HG03097 (cell line): ENCODE measurements at regions not wholly inside any gene's neighbourhood (a gene's known extent, or its start where the extent isn't known, plus 50 kb on each side); places are given as distances from the start of the nearest gene placed in this dataset.
"Not testable (repeated sequence)": the region's sequence is repeated elsewhere in the genome, so short reads cannot be mapped to it uniquely, and the experiment has no call there.

Source experiments
- ATAC-seq: cut with Tn5 transposase; IDR thresholded peaks from one replicate; pipeline ENCODE4 v1.9.1; 2021; ENCODE audit not compliant: unreplicated experiment, low FRiP score

DNA sequence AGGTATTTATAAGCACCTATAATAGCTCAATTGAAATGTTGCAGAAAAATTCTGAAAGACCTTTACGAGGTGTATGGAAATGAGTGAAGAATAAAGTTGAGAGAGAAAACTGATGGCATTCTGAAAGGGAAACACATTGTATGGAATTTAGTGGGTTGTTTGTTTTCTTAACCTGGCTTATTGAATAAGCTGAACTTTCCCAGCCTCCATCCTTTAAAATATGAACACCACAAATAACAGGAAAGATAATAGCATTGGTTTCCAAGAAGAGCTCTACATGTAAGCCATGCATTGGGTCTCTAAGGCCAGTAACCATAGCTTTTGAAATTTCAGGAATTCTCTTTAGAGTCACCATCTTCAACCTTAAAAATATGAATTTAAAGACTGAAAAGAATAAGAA, 709.0 kb downstream of the USP25 start:
- no peak for ATAC-seq

DNA sequence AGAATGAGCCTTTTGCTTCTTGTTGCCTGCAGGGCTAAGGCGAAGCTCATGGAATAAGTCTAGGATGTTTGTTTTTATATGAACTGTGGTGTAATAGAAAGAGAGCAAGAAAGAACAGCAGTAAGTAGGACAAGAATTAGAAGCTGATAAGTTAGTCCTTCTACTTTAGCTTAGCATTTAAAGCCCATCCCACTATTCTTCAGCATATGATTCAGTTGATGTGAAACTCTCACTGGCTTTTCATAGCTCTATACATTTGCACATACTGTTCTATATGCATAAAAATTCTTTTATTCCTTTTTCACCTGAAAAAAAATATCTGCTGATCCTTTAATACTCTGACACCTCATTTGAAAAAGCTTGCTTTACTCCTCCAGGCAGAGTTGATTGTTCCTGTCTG, 712.0 kb downstream of the USP25 start:
- ATAC-seq, result no peak

DNA sequence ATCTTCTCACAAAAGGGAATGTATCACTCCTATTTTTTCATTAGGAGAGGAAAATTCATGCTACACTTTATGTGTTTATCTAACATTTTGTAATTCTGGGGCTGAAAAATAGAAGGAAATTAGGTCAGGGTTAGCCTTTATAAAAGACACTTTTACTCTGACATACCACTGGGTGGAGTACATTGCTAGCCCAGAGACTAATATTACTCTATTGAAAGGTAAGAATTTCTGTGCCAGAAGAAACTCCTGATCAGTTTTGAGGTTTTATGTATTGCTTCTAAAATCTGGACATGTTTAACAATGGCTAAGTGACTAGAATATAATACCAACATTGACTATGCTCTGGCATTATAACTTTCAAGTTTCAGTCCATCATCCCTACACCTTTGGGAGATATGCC, 724.6 kb downstream of the USP25 start:
- ATAC-seq, result no peak

DNA sequence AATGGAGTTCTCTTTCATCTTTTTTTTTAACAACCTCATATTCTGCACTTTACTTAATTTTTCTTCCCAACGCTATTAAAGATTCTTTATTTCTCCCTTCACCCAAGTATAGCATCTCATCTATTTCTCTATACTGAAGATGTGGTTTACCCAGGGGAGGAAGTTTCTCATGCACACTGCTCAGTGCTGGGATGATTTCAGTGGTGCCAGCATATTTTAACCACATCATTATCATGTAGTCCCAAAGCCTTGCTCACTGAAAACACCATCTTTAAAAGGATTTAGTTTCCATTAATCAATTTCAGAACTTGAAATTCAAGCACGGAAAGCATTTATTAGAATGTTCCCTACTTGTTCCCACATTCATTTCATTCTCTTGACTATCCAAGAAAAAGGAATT, 725.7 kb downstream of the USP25 start:
- ATAC-seq, result no peak

DNA sequence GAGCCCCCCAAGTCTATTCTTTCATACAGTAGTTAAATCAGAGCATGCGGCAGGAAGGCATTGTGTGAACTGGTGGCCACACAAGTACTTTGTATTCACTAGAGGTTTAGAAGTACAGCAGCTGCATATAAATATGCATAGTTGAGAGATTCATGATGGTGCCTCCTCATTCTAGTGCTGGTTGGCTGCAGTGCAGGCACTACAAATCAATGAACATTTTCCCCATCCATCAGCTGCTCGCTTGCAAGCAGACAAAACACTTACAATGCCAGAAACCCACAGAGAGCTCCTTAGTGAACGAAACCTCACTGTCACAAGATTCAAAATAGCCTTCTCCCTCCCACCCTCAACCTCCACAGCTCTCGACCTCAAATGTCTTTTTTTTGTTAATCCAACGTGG, 726.2 kb downstream of the USP25 start:
- no peak for ATAC-seq

DNA sequence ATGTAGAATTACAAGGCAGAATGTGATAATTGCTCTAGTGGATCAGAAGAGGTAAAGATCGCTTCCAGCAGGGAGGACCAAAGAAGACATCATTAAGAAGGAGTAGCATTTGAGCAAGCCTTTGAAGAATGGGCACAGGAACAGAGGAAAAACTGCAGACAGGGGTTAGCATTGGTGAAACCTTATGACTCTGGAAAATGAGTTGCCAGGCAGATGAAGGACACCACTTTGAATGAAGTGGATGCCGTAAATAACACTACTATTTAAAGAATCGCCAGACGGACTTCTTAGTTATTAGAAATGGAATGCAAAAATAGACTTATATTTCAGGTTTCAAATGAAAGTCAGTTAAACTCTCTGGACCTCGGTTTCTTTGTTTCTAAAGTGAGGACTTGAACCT, 727.7 kb downstream of the USP25 start:
- no peak for ATAC-seq

DNA sequence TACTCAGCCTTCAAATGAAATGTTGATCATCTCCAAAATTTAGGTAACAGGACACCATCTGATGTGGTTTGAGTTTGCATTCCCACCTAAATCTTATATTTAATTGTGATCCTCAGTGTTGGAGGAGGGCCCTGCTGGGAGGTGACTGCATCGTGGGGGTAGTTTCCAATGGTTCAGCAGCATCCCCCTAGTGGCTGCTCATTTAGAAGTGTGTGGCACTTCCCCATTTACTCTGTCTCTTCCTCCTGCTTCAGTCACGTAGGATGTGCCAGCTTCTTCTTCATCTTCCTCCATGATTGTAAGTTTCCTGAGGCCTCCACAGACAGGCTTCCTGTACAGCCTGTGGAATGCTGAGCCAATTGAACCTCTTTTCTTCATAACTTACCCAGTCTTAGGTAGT, 731.2 kb downstream of the USP25 start:
- no peak for ATAC-seq

DNA sequence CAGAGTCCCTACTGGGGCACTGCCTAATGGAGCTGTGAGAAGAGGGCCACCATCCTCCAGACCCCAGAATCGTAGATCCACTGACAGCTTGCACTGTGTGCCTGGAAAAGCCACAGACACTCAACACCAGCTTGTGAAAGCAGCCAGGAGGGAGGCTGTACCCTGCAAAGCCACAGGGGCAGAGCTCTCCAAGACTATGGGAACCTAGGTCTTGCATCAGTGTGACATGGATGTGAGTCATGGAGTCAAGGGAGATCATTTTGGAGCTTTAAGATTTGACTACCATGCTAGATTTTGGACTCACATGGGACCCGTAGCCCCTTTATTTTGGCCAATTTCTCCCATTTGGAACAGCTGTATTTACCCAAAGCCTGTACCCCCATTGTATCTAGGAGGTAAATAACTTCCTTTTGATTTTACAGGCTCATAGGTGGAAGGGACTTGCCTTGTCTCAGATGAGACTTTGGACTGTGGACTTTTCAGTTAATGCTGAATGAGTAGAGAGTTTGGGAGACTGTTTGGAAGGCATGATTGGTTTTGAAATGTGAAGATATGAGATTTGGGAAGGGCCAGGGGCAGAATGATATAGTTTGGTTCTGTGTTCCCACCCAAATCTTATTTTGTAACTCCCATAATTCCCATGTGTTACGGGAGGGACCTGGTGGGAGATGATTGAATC, 734.6 kb downstream of the USP25 start:
- not testable (repeated sequence) for ATAC-seq

DNA sequence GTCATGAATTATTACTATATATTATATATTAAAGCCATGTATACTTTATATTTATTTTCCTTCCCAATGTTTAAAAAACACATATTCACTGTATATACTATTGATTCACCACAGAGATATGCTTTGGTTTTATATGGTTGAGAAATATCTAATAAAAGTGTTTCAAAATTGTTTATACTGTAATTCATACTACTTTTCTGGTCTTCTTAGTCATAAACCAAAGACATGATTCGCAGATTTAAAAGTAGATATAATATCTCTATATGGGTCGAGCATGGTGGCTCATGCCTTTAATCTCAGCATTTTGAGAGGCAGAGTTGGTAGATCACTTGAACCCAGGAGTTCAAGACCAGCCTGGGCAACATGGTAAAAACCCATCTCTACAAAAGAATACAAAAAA, 738.4 kb downstream of the USP25 start:
- ATAC-seq, result no peak

DNA sequence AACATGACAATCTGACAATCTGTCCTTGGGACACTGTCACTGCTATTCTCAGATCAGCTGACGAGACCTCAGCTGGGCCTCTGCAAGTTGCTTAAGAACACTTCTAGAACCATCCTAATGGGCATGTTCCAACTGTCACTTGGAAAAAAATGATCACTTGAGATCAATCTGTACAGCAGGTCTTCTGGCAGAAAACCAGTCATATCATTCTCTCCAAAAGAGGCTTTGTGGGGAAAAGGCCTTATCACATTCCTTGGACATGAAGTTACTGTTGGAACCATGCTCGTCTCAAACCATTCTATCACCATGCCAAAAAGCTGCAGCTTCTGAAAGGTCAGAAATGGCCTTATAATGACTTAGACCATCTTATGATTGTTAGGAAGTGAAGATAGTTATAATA, 744.2 kb downstream of the USP25 start:
- ATAC-seq, result no peak

DNA sequence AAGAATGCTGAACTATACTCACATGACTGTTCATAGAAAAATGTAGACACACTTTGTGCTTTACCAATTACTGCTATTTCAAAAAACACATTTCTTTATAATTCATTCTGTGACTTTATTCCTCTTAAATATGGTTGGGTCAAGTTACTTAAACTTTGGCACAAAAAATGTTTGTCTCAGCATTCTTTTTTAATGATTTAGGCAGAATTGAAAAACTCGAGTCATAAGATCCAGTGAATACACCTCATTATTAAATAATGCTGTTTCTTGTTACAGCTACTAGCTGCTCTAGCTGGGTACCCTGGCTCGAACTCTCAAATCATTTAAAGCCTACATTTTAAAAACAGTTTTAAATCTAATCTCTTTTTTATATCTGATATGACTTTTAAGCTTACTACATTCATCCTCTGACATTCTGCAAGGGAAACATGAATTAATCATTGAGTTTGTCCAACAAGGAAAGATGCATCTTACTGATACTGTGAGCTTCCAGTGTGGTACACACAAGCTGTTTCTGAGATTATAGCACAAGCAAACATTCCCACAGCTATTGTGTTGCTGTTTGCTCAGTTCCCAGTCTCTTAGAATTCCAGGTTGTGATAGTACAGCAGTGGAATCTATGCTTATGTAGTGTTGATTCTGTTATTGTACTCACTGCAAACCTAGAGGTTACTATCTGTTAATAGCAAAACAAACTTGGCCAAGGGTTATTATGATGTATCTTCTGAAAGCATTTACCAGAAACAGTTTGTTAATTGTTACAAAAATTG, 746.5 kb downstream of the USP25 start:
- no peak for ATAC-seq

DNA sequence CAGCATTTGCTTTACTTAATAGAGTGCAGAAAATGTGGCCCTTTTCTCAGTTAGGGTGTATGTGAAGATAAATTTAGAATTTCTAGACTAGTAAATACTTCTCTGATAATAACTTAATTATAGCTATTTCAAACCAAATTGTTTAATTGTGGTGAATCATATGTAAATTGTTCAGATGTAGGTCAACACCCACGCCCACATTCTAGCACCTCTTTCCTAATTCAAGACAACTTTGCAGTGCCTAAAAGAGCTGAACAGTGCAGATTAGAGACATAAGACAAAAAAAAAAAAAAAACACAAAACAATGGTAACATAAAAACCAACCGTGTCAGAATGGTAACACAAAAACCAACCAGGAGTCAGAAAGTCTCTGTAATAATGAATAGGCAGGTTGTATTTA, 758.3 kb downstream of the USP25 start:
- no peak for ATAC-seq

DNA sequence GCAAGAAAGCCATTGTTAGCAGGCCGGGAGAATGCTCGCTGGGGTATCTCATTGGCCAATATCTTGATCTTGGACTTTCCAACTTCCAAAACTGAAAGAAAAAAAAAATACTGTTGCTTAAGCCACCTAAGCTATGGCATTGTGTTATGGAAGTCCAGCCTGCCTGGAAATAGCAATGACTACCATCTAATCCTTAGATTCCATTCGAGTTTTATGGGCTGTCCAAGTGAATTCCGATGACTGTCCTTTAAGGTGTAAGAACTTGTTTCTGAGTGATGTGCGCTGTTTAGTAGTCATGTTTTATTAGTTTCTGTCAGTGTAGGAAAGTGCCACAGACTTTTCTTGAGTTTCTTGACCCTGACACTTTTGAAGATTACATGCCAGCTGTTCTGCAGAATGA, 762.6 kb downstream of the USP25 start:
- no peak for ATAC-seq

DNA sequence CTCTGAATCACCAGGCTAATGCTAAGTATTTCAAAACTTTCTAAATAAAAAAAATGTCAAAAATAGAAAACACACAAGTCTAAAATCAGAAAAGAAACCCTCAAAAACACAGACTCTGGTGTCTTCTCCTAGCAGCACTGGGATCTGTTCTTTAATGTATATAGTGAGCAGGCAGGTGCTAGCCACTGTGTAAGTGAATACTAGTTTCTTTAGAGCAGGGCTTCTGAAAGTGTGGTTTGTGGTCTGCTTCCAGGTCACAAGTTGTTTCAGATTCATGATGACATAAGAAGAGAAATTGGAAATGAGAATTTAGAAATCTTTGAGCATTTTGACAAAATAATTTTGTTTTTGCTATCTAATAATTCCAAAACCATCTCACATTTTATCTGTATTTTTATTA, 763.1 kb downstream of the USP25 start:
- ATAC-seq, result no peak

DNA sequence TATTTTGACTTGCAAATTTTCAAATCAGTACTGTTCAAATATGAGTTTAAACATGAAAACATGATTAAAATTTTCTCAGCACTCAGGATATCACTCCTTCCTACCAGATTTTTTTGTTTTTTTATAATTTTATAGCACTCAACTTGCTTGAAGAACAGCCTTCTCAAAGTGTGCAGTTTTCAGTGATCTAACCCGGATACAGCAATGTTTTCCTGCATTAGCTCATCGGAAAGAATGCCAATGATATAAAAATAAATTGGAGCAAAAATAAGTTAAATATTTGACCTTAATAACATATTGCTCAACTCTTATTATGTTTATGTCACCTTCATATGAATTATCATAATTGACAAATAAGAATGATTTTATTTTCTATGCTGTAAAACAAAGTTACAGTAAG, 766.8 kb downstream of the USP25 start:
- no peak for ATAC-seq

DNA sequence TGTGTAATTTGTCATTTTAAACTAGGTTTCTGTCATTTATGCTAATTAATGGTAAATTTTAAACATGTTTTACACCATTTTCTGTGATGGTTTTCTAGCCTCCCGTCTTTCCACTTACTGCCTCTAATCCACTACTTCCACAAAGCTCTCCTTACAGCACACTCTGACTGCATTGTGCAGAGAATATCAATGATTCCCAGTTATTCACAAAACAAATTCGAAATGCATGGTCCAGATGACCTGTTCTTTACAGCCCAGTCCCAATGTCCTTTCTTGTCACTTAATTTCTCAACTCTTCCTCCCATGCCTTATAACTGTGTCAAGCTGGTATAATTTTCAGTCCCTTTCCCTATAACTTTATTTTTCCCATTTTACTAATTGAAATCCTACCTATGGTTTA, 770.5 kb downstream of the USP25 start:
- ATAC-seq, result no peak

DNA sequence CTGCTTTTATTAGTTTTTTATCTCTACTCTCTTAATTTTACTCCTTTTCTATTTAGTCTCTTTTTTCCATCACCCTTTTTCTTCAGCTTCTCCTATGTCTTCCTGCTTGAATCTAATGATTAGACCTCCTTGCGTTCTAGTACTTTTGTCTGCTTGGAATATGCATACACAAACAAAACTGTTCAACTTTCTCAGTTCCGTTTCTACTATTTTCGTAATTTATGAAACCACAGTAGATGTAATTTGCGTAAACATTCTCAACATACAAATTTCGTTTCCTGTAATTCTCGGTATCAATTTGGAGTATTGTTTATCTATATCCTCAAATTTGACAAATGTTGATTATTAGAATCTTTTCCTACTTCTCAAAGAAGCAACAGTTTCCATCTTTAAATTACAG, 772.5 kb downstream of the USP25 start:
- ATAC-seq, result no peak

DNA sequence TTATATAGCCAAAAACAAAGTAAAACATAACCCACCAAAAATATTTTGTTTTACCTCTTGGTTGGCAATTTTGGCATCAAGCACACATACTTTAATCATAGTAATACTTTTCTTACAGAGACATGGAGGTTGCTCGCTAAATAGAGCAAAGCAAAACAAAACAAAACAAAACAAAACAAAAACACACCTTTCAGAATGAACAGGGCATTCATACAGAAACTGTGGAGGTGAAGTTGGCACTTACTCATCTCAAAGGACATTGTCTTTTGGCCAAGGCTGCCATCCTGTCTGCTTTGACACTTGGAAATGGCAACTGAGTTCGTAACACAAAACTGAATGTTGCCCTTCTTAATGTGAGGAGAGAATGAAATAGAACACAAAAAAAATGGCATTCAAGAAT, 773.1 kb downstream of the USP25 start:
- no peak for ATAC-seq

DNA sequence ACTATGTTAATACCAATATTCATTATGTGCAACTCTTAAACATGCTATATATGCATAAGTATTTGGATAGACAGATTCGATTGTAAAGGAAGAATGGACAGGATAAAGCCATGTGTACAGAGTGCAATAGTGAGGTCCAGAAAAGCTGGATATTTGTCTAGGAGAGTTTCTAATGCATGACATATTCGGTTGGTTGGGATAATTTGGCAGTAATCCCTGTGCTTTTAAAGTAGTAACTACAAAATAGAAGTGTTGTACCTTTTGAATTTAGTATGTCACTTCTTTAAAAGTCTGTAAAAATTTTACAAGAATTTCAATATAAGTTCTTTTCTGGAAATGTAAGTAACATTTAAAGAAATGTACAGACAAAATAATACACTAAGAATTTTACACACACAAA, 774.5 kb downstream of the USP25 start:
- no peak for ATAC-seq

DNA sequence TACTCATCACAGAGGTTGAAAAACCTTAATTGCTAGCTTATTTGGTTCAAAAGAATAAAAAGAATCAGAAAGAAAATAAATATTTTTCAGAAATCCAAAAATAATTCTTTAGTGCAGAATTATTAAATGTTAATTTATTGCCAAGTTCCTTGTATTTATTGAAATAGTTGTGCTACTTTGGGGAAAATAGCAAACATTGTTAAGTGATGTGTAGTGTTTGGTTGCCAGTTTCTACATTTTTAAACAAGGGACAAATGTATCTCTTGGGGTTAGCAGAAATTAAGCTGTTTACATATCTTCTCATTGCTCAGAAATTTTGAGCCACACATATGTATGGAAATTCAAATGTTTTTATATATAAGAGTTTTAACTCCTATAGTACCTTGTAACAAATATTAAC, 775.0 kb downstream of the USP25 start:
- ATAC-seq, result no peak

DNA sequence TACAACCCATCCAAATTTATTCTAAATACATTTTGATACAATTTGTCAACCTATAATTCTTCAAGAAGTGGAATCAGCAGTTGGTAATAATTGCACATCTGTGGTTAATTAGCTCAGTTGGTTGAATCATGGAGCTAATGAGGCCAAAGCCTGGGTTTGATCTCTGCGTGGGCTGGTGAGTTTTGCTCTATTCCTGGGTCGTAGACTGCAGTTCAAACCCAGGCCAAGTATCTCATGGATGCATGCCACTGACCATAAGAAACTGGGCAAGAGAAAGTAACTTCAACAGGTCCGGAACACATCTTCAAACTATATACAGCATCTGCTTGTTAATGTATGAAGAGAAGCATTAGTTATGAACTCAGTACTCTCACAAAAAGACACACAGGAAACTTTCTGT, 779.7 kb downstream of the USP25 start:
- ATAC-seq, result no peak

DNA sequence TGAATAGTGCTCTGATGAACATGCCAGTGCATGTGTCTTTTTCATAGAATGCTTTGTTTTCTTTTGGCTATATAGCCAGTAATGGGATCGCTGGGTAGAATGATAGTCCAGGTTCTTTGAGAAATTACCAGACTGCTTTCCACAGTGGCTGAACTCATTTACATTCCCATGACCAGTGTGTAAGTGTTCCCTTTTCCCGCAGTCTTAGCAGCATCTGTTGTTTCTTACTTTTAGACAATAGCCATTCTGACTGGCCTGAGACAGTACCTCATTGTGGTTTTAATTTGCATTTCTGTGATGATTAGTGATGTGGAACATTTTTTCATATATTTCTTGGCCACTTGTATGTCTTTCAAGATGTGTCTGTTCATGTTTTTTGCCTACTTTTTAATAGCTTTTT, 784.5 kb downstream of the USP25 start:
- ATAC-seq, result no peak

DNA sequence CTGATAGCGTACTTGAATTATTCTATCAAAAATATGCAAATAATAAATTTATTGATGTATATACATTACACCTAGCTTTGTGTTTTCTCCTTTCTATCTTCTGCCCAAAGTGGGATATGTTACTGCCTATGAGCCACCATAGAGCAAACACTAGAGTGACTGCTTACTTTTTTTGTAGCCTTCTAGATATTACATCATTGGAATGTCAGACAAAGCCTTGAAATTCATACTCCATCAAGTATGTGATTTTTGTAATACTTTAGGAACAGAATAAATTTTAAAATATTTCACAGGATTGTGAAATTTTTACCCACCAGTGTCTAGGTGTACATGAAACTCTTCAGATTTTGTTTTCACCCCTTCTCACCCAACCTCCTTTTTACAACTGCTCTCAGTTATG, 787.6 kb downstream of the USP25 start:
- ATAC-seq, result no peak
